IMR-90 (cell line): ENCODE measurements at regions not wholly inside any gene's neighbourhood (a gene's known extent, or its start where the extent isn't known, plus 50 kb on each side); places are given as distances from the start of the nearest gene placed in this dataset.

Source experiments
- ATAC-seq: fragments of 200-7000 bp; cut with Tn5 transposase; 2 replicates; pipeline ENCODE4 v1.9.1; 2020; ENCODE audit warnings: low read depth, mild to moderate bottlenecking, moderate library complexity
- BruUV-seq: library from RNA; stranded (reverse); fragments of 400-500 nt; replicated peaks from 2 replicates; lab custom pipeline; 2021; lab: Mats Ljungman, UMichigan
- CTCF ChIA-PET: fragments of 300-600 bp; formaldehyde crosslinking; extraction: SDS; loops from one replicate; lab custom pipeline; 2021; ENCODE audit warnings: antibody characterized with exemption; lab: Yijun Ruan, JAX
- POLR2A ChIA-PET: fragments of 300-600 bp; sonication (Branson Sonifier 250); formaldehyde crosslinking; loops from one replicate; lab custom pipeline; 2022; ENCODE audit warnings: antibody characterized with exemption; ENCODE audit not compliant: unreplicated experiment; lab: Charles Lee
- DNase-seq: peaks from one replicate; pipeline ENCODE4 v3.0.0; 2013
- H2AFZ ChIP-seq: replicated peaks from 2 replicates; pipeline ENCODE3; 2013; ENCODE audit warnings: low read length, mild to moderate bottlenecking; ENCODE audit not compliant: poor library complexity
- H2AK5ac ChIP-seq: 2 replicates; pipeline ENCODE4 v1.6.1; 2013; ENCODE audit warnings: low read depth, low read length, inconsistent platforms
- H2AK9ac ChIP-seq: replicated peaks from 2 replicates; pipeline ENCODE3; 2013; ENCODE audit warnings: mild to moderate bottlenecking, low read depth, low read length, moderate library complexity; ENCODE audit not compliant: poor library complexity
- H2BK120ac ChIP-seq: 2 replicates; pipeline ENCODE4 v1.6.1; 2013; ENCODE audit warnings: low read depth, low read length, inconsistent platforms
- H2BK15ac ChIP-seq: 3 replicates; pipeline ENCODE4 v1.6.1; 2013; ENCODE audit warnings: low read depth, low read length, inconsistent platforms
- H2BK20ac ChIP-seq: 2 replicates; pipeline ENCODE4 v1.6.1; 2013; ENCODE audit warnings: low read depth, mild to moderate bottlenecking, inconsistent platforms, low read length, moderate library complexity
- H2BK5ac ChIP-seq: 2 replicates; pipeline ENCODE4 v1.6.1; 2013; ENCODE audit warnings: mild to moderate bottlenecking, low read depth, low read length, inconsistent platforms; ENCODE audit not compliant: poor library complexity, severe bottlenecking
- H3K14ac ChIP-seq: replicated peaks from 2 replicates; pipeline ENCODE4 v1.6.1; 2013; ENCODE audit warnings: low read depth, low read length, inconsistent platforms
- H3K18ac ChIP-seq: 2 replicates; pipeline ENCODE4 v1.6.1; 2013; ENCODE audit warnings: low read depth, low read length, control low read depth
- H3K23ac ChIP-seq: 2 replicates; pipeline ENCODE4 v1.6.1; 2013; ENCODE audit warnings: low read depth, low read length, inconsistent platforms
- H3K27ac ChIP-seq: 2 replicates; pipeline ENCODE4 v1.5.1; 2013; ENCODE audit warnings: mild to moderate bottlenecking, control low read depth, low read length; ENCODE audit not compliant: insufficient read depth
- H3K27me3 ChIP-seq: 2 replicates; pipeline ENCODE4 v1.6.1; 2013; ENCODE audit warnings: low read length; ENCODE audit not compliant: control insufficient read depth, insufficient read depth
- H3K36me3 ChIP-seq: 2 replicates; pipeline ENCODE4 v1.6.1; 2013; ENCODE audit warnings: low read length, mixed read lengths; ENCODE audit not compliant: control insufficient read depth, insufficient read depth
- H3K4ac ChIP-seq: 2 replicates; pipeline ENCODE4 v1.6.1; 2013; ENCODE audit warnings: low read depth, low read length, inconsistent platforms
- H3K4me1 ChIP-seq: 2 replicates; pipeline ENCODE4 v1.6.1; 2013; ENCODE audit warnings: low read length, mixed read lengths; ENCODE audit not compliant: control insufficient read depth, insufficient read depth
- H3K4me2 ChIP-seq: 2 replicates; pipeline ENCODE4 v1.6.1; 2013; ENCODE audit warnings: low read depth, mild to moderate bottlenecking, control low read depth, low read length, moderate library complexity
- H3K4me3 ChIP-seq: 2 replicates; pipeline ENCODE4 v1.5.1; 2013; ENCODE audit warnings: low read depth, mild to moderate bottlenecking, control low read depth, low read length, moderate library complexity; ENCODE audit not compliant: insufficient read depth
- H3K56ac ChIP-seq: 2 replicates; pipeline ENCODE4 v1.6.1; 2013; ENCODE audit warnings: low read length, inconsistent platforms; ENCODE audit not compliant: insufficient read depth; ENCODE audit errors: extremely low read depth
- H3K79me1 ChIP-seq, 2 experiments: 2 replicates each; pipeline ENCODE4 v1.6.1; 2013; ENCODE audit warnings: low read length in 2 of 2, inconsistent platforms in 1 of 2, low read depth in 1 of 2
- H3K9ac ChIP-seq: 2 replicates; pipeline ENCODE4 v1.6.1; 2013; ENCODE audit warnings: low read depth, low read length, control low read depth
- H3K9me1 ChIP-seq: 2 replicates; pipeline ENCODE4 v1.6.1; 2013; ENCODE audit warnings: low read length, inconsistent platforms; ENCODE audit not compliant: insufficient read depth
- H3K9me3 ChIP-seq: 2 replicates; pipeline ENCODE4 v1.6.1; 2013; ENCODE audit warnings: low read length; ENCODE audit not compliant: control insufficient read depth, insufficient read depth
- H4K20me1 ChIP-seq: 2 replicates; pipeline ENCODE4 v1.6.1; 2013; ENCODE audit warnings: low read length, inconsistent platforms; ENCODE audit not compliant: insufficient read depth
- H4K5ac ChIP-seq: 2 replicates; pipeline ENCODE4 v1.6.1; 2013; ENCODE audit warnings: mild to moderate bottlenecking, low read depth, low read length, control low read depth
- H4K8ac ChIP-seq, 2 experiments: 2 replicates each; pipeline ENCODE4 v1.6.1; 2013; ENCODE audit warnings: low read depth in 2 of 2, low read length in 2 of 2, control low read depth in 1 of 2, inconsistent platforms in 1 of 2
- H4K91ac ChIP-seq: 2 replicates; pipeline ENCODE4 v1.6.1; 2013; ENCODE audit warnings: low read depth, low read length, inconsistent platforms; ENCODE audit not compliant: insufficient read depth
- BHLHE40 ChIP-seq: fragments of 150-350 bp; IDR thresholded peaks from 2 replicates; pipeline ENCODE4 v1.6.1; 2016; ENCODE audit warnings: mild to moderate bottlenecking, low read depth, low read length
- CEBPB ChIP-seq: IDR thresholded peaks from 2 replicates; pipeline ENCODE4 v1.6.1; 2012; ENCODE audit warnings: low read depth, low read length, improper control_type of control experiment
- MAFK ChIP-seq: IDR thresholded peaks from 2 replicates; pipeline ENCODE4 v1.6.1; 2012; ENCODE audit warnings: low read depth, low read length, improper control_type of control experiment
- RCOR1 ChIP-seq: IDR thresholded peaks from 2 replicates; pipeline ENCODE4 v1.6.1; 2012; ENCODE audit warnings: mild to moderate bottlenecking, low read length, improper control_type of control experiment; ENCODE audit not compliant: insufficient replicate concordance
- WGBS, 2 experiments: methylation state at CpG; one replicate each; pipeline versions ENCODE4 v1.1.5 to v1.1.7; 2013; ENCODE audit warnings: missing lambda C conversion rate in 2 of 2; ENCODE audit not compliant: insufficient read length in 1 of 2; ENCODE audit errors: extremely low coverage in 2 of 2; 5-methylcytosine and 5-hydroxymethylcytosine counted together
- dilution Hi-C: fragments of 300-500 bp; cut with HindIII; formaldehyde crosslinking; loops from one replicate; pipeline ENCODE4 v1.14.3; 2018; ENCODE audit warnings: low sequenced_read_pairs; ENCODE audit not compliant: unreplicated experiment
- in situ Hi-C: fragments of 300-500 bp; cut with MboI; formaldehyde crosslinking; loops from 3 replicates; pipeline ENCODE4 v1.14.3; 2019; ENCODE audit warnings: low sequenced_read_pairs, inconsistent platforms, mixed read lengths
- intact Hi-C: fragments of 100-400 bp; cut with micrococcal nuclease; formaldehyde crosslinking; loops from 2 replicates; pipeline ENCODE4 v1.10.0; 2022

DNA sequence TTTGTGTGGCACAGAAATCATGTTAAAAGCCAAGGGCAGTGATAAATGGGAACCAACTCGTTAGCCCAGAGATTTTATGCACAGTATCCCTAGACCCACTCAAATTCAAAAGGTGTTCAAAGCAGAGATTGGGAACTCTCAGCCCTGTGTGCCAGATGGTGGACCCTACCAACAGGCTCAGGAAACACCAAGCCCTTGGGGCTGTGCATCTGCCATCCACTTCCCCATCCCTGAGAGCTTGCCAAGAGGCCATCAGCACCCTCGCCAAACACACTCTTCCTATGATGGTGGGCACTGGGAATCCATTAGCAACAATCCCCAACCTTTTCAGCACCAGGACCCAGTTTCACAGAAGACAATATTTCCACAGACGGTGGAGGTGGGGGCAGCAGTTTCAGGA is 194.2 kb upstream of the NFIA start:
- H4K20me1 ChIP-seq = no peaks in the 10 kb centered on the region
- H4K5ac ChIP-seq = no peak overlapping the region
- H3K79me1 ChIP-seq = no peaks in the 10 kb centered on the region
- WGBS, 2 experiments = no CpG with 5 or more reads among the region's 3 CpGs
- no peak overlapping the region for H2AFZ ChIP-seq
- H3K18ac ChIP-seq = no peak overlapping the region
- no peak overlapping the region for H2BK15ac ChIP-seq
- no peaks in the 10 kb centered on the region for H3K9me3 ChIP-seq
- H3K27me3 ChIP-seq = no peaks in the 10 kb centered on the region
- no peak overlapping the region for H3K27ac ChIP-seq
- no peak overlapping the region for H3K14ac ChIP-seq
- H3K36me3 ChIP-seq = no peaks in the 10 kb centered on the region
- H2BK5ac ChIP-seq = no peak overlapping the region
- H2BK120ac ChIP-seq = no peak overlapping the region
- no peak overlapping the region for H3K56ac ChIP-seq
- no TSS peak for BruUV-seq
- H2AK5ac ChIP-seq = no peak overlapping the region
- ChIA-PET CTCF (no interaction called here), POLR2A (no interaction called here)
- H3K9me1 ChIP-seq = no peaks in the 10 kb centered on the region
- TF ChIP-seq MAFK = no peak
- TF ChIP-seq CEBPB = no peak
- no peak for TF ChIP-seq RCOR1
- TF ChIP-seq BHLHE40 = no peak
- no peak overlapping the region for H3K23ac ChIP-seq
- no peaks in the 10 kb centered on the region for H3K4me1 ChIP-seq
- H3K4me2 ChIP-seq = no peak overlapping the region
- in situ Hi-C loops (no loop called here), intact Hi-C loops (no loop called here), dilution Hi-C loops (no loop called here)
- ATAC-seq (no peak), DNase-seq (no peak)
- no peak overlapping the region for H2AK9ac ChIP-seq
- no peak overlapping the region for H4K8ac ChIP-seq
- no peak overlapping the region for H4K91ac ChIP-seq
- H3K4ac ChIP-seq = no peak overlapping the region
- H2BK20ac ChIP-seq = no peak overlapping the region
- H3K4me3 ChIP-seq = no peak overlapping the region
- no peak overlapping the region for H3K9ac ChIP-seq
